HK-2 (cell line): ENCODE measurements at regions not wholly inside any gene's neighbourhood (a gene's known extent, or its start where the extent isn't known, plus 50 kb on each side); places are given as distances from the start of the nearest gene placed in this dataset.

ENCODE experiments used
- DNase-seq: peaks from one replicate; pipeline ENCODE4 v3.0.0-alpha.2; 2018; ENCODE audit not compliant: unreplicated experiment

DNA sequence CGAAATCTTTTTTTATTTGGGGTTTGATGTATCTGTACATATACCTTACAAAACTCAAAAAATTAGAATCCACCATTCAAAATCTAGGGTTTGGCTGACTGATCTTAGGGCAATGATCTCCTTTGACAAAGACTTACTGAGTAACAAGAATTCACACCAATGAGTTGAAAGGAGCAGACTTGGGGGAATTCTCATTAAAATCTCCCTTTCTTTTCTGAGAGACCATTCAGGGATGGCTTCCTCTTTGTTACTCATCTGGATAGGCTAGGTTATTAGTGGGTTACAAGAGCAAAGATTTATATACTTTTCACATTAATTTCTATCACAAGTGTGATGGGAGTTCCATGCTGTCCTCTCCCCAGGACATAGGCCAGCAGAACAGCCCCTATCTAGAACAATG, 661.0 kb downstream of the KCTD16 start:
- DNase-seq = no peak

DNA sequence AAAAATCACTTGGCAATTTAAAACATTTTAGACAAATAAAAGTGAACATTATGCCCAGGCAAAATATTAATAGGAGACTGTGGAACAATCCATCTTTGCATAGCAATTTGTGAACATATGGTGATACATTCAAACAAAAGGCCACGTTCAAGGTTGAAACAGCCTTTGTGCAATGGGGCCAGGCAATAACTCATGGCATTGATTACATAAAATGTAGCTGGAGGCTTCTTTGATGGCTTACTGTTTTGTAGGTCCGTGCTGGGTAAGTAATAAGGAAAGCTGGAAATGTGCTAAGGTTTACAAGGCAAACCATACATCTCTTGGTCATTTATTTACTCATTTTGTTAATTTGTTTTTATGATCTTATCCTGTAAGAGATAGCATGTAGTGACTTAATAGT, 651.8 kb downstream of the KCTD16 start:
- DNase-seq = no peak

DNA sequence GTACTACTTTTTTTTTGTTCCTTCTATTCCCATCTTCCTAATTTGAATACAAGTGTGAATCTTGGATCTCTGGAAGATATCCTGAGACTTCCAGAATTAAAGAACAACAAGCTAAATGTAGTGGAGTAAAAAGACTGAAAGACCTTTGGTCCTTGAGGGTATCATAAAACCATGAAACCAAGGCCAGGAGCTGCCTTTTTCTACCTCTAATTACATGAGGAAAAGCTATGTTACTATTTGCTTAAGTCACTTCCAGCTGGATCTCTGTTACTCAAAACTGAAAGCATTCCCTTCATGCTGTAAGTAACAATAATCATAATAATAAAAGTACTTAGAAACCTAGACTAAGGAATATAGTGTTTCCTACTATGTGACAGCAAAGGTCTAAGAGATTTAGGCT, 649.6 kb downstream of the KCTD16 start:
- no peak for DNase-seq

DNA sequence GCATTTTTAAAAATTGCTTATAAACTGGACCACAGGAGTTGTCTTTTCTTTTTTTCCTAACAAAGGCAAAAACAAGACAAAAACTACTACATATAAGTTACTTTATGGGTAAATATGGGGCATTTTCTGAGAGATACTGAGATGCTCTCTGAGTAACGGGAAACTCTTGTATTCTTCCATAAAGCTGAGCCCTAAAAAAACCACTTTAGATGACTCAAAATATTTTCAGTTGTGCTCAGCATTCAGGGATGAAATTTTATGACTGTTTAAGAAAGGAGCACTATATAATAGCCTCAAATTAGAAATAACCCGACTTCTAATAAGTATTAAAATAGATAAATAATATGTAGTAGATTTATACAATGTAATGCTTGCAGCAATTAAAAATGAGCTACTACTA, 644.5 kb downstream of the KCTD16 start:
- no peak for DNase-seq

DNA sequence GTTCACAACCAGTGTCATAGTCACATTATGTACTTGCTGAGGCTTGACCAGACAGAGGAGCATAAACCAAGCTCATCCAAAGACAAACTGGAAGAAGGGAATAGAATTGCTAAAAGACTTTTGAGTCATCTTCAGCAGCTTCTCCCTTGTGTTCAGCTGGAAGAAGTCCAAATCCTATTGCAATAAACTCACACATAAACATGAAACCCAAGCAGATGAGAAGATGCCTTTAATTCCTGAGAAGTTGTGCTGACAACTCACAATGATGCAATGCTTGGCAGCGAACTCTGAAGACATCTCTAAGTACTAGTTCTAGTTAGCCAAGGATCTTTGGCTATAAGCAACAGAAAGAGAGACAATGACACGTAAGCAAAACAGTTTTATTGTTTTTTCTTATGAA, 642.1 kb downstream of the KCTD16 start:
- no peak for DNase-seq

DNA sequence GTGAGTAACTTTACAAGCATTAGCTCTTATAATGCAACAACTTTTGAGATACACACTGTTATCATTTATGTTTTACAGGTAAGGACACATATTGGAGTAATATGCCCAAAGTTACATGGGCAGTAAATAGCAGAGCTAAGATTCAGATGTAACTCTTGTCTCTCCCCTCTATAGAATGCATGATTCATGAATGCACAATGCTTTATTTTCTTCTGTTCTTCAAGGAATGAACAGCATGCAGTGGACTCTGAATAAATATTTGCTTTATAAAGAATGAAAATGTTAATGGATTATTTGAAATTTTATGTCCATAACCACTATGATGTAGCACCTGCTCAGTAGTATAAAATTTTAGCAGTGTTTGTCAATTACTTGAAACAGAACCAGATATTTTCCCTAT, 629.5 kb downstream of the KCTD16 start:
- no peak for DNase-seq

DNA sequence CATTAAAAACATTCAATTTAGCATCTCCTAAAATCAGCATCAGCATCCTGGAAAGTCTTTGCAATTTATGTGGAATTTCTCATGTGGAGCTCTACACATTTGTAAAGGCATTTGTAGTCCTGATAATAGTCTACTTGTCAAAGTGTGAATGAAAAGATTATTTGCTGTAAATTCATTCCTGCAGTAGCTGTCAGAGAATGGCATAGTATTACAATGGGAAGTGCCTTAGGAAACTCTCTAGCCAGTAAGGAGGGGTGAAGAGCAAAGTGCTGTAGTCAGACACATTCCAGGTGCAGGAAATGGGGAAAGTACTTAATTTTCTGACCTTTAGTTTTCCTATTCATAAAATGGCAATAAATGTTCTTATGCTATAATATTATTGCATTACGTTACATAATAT, 627.9 kb downstream of the KCTD16 start:
- no peak for DNase-seq

DNA sequence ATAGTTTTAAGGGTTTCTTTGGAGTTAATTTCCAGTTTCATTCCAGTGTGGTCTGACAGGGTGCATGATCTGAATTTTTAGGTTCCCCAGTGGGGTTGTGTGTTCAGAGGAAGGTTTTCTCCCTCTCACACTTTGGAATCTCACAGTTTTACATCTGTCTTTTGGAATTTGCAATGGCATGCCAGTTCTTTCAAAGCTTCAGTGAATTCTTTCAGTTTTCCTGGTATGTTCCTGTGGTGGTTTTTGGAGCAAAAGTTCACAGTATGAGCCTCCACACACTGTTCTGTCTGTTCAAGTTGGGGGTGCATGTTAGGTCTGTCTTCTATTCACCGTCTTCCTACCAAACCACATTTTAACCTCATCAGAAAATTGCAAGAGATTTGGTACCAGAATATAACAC, 624.2 kb downstream of the KCTD16 start:
- no peak for DNase-seq

DNA sequence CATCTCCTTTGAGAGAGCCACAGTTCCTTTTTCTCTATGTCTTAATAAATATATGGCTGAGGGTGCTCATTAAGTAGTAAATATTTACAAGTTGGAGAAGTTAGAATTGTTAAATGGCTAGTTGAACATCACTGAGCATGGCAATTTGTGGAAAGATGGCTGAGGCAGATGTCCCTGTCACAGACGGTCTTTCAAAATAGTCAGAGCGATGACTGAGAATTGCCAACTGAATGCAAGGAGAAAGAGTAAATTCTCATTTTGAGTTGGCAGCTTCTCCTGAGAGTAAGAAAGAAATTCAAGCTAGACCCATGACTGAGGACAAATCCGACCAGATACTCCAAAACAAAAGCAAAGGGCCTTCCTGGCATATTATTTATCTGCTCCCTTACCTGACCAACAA, 617.9 kb downstream of the KCTD16 start:
- DNase-seq = no peak

DNA sequence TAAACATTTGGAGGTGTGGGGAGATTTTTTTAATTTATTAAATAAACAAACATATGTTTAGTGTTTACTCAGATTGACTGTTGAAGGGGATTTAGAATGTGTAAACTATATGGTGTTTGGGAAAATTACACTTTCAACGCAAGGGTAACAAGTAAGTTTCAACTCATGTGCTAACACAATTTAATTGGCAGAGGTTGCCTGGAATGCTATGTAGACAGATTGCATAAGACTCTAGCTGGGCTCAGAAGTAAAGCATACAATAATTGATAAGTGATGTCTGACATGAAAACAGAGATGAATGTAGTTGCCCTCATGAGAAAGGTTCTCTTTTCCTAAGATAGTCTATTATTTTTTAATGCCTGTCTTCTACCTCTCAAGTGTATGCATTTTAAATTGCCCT, 617.4 kb downstream of the KCTD16 start:
- DNase-seq = no peak

DNA sequence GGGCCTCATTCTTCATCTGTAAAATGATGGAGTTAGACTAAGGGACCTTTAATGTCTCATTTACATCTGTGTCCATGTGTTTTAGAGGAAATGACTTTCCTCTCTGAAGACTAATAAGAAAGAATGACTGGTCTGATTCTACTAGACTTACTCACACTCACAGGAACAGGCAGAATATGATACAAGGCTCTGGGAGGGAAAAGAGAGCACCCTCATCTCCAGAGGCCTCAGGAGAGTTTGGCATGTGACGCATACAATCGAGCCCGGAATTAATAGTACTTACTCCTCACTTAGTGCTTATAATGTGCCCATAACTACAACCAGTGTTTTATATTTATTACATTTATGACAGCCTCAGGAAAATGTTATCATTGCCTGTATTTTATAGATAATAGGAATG, 608.7 kb downstream of the KCTD16 start:
- no peak for DNase-seq

DNA sequence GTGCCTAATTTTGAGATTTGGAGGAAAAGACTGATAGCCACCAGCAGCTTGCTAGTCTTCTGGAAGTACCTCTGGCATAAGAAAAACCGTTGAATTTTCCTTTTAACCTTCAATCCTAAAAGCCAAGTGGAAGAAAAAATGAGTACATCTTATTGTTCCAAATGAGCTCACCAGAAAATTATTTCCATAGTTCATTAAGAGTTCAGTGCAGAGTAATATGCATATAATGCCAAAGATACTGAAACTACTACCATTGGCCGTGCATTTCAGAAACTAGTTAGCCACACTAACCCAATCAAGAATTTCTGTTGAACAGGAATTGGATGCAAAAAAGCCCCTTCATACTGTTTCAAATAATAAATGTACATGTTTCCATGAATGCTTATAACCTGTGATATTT, 607.9 kb downstream of the KCTD16 start:
- DNase-seq = no peak

DNA sequence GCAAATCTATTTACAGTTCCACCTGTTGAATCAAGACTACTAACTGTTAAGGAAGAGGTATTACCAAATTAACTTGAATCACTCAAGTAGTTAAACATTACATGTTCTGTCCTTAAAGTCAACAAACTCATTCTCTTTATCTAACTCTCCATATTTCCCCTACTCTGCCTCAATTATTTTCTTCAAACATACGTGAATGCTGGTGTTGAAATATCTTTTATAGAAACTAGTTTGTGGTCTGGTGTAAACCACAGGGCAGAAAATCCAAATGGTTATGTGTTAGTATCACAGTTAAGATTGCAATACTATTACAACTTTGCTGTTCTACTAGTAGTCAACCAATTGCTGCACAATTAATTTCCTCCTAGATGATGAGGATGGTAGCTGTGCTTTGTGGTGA, 603.5 kb downstream of the KCTD16 start:
- DNase-seq = no peak

DNA sequence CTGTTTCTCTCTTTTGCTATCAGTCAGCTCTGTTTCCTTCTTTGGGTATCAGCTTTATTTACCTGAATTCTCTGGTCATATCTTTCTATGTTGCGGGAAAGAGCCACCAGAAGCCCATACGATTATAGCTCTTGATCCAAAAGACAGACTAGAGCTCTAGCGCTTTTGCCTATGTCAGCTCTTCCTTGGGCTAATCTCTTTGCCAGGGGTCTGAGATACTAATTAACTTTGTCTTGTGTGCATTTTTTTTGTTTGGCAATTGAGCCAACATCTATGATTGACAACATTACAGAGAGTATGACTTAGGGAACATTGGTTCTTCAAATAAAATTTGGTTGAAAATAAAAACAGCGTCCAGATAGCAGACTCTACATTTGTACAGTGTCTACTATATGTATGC, 603.0 kb downstream of the KCTD16 start:
- no peak for DNase-seq

DNA sequence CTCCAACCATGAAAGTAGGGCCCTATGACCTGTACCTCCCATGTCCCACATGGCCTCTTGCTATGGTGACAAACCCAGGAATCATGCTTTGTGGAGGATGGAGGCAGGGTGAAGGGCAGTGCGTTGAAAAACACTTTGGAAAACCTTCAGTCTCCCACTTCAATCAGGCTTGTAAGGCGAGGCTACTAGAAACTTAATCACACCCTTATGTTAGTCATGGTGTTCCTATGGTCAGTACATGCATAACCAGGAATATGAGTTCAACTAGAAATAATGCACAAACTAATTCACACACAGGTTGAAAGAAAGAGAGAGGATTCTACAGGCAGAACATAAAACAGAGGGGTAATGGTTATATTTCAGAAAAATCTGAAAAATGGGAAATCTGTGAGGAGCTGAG, 601.1 kb downstream of the KCTD16 start:
- DNase-seq = no peak

DNA sequence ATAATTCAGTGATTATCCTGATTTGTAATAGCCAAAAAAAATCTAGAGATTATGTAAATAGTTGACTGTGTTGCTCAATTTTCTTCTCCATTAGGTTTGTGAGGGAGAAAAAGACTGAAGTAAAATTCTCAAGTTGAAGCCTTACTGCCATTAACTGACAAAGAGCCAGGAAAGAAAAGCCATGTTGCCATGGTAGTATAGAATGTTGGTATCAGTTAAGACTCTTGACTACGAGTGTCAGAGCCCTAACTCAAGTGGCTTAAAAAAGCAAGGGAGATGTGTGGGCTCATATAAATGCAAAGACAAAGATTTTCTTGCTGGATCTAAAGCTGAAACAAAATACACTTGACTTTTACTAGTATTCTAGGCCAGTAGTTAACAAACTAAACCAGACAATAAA, 571.7 kb downstream of the KCTD16 start:
- DNase-seq = no peak

DNA sequence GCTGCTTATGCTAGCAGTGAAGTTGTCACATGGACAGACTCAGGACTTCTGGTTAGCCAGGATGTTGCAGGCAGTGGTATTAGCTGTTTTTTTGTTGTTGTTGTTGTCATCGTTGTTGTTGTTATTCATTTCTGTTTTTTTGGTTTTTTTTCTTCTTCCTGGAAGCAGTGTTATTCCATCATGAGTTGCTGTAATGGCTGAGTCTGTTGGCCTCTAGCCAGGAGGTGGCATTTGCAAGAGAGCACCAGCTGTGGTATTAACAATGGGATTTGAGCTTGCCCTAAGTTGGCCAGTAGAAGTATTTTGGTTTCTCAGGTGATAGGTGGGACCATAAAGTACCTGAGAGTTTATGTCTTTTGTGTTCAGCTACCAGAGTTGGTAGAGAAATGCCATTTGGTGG, 561.1 kb downstream of the KCTD16 start:
- no peak for DNase-seq

DNA sequence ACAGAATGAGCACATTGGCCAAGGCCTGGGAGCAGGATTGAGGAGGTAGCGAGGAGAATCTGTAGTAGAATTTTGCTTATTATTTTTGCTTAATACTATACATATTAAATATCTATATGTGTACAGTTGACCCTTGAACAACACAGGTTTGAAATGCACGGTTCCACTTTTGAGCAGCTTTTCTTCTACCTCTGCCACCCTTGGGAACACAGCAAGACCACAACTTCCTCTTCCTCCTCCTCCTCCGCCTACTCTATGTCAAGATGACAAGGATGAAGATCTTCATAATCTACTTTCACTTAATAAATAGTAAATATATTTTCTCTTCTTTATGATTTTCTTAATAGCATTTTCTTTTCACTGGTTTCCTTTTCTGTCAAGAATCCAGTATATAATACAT, 541.4 kb downstream of the KCTD16 start:
- DNase-seq = no peak

DNA sequence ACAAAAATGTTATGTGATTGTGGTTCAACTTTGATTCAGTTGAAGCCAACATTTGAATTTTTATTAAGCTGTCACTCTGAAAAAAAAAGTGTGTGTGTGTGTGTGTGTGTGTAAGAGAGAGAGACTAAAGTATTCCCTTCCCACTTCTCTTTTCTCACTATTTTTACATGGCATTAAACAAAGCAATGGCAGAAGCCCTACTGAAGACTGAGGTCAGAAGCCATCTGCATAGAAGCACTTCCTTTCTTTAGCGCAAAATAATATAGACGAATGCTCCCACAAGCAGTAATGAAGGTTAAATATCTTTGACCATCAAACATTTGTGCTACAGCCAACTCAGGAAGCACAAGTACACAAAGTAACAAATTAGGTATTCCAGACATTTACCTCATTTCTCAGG, 540.5 kb downstream of the KCTD16 start:
- no peak for DNase-seq

DNA sequence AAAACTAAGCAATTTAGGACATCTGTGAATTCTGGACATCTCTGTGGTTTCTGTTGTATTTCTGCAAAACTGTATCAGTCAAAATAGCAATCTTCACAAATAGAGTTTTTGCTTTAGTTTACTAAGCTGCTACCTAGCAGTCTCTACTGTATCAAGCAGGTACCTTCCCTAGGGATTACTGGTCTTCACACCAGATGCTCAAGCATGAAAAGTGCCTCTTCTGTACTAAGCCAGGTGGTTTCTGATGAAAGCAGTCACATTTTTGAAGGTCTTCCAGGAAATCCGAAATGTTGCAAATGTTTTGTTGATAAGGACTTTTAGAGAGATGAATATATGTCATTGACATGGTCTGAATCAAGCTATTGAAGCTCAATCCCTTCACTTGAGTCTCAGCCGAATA, 540.0 kb downstream of the KCTD16 start:
- no peak for DNase-seq

DNA sequence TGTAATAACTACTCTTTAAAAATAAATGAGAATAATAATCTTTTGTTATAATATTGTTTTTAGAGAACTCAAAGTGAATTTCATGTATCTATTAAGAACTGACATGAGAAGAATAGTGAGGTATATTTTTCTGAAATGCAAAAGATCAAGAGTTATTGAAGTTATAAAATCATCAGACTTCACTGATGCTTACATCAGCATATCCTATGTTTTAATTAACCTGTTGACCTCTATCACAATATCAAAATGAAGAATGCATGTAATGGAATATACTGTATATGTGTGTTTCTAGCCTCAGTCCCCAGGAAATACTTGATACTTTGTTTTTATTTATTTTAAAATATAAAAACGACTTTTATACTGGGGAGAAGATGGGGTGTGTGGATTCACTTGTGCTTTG, 533.1 kb downstream of the KCTD16 start:
- DNase-seq = no peak

DNA sequence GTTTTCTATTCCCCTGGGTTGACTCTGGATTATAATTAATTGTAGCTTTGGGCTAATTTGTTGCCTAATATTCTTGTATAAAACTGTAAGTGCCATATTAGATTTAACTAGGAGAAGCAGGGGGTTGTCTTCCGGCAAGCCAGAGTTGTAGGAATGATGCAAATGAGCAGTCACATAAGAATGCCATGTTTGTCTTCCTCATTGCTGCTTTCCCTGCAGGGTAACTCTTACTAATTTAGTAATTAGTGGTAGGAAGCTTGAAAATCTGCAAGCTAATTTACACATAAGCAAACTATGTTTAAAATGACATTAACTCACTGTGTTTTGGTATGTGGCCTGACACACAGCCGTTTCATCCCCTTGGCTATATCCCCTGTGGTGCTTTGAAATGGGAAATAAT, 527.8 kb downstream of the KCTD16 start:
- no peak for DNase-seq

DNA sequence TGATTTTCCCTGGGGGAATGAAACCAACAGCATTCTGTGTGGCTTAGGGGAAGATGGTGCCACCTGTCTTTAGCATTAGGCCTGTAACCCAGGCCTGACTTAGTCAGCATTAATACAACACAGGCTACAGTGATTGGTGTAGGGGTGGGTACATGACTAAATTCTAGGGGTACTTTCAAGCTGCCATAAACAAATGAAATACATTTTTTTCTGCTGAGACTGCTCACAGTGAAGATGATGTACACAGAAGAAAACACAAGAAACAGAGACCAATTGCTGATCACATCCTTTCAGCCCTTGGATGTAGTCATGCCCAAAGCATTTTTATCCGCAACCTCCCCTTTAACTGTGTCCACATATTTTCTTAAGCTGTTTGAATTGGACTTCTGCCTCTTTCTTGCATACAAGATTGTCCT, 527.2 kb downstream of the KCTD16 start:
- no peak for DNase-seq

DNA sequence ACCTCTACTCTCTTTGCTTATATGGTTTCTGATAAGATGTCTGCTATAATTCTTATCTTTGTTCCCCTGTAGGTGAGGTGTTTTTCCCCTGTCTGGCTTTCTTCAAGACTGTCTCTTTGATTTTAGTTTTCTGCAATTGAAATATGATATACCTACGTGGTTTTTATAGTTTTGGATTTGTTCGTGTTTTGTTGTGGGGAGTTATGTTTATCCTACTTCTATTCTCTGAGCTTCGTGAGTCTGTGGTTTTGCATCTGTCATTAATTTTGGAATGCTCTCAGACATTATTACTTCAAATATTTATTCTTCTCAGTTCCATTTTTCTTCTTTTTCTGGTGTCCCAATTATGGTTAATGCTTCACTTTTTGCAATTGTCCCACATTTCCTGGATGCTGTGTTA, 521.3 kb downstream of the KCTD16 start:
- no peak for DNase-seq

DNA sequence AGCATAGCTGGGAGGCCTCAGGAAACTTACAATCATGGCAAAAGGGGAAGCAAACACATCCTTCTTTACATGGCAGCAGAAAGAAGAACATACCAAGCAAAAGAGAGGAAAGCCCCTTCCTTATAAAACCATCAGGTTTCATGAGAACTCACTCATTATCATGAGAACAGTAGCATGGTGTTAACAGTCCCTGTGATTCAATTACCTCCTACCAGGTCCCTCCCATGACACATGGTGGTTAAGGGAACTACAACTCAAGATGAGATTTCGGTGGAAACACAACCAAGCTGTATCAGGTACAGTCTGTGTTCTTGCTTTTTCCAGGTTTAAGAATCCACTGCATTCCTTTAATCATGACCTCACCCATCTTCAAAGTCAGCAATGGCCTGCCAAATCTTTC, 514.2 kb downstream of the KCTD16 start:
- DNase-seq = no peak
